Panc1 (cell line): ENCODE measurements at regions not wholly inside any gene's neighbourhood (a gene's known extent, or its start where the extent isn't known, plus 50 kb on each side); places are given as distances from the start of the nearest gene placed in this dataset.
A peak's percentile ranks its signal among the peaks of the same experiment; 100 is the strongest.
"Not testable (repeated sequence)": the region's sequence is repeated elsewhere in the genome, so short reads cannot be mapped to it uniquely, and the experiment has no call there.

Experiments used
- ATAC-seq: fragments of 200-7000 bp; cut with Tn5 transposase; 2 replicates; pipeline ENCODE4 v1.9.1; 2020; ENCODE audit warnings: mild to moderate bottlenecking, moderate library complexity
- BruUV-seq: library from RNA; stranded (reverse); fragments of 400-500 nt; replicated peaks from 2 replicates; lab custom pipeline; 2021; lab: Mats Ljungman, UMichigan
- CTCF ChIA-PET: fragments of 300-600 bp; sonication (Branson Sonifier 250); formaldehyde crosslinking; loops from one replicate; lab custom pipeline; 2022; ENCODE audit warnings: antibody characterized with exemption; lab: Charles Lee
- POLR2A ChIA-PET: fragments of 300-600 bp; sonication (Branson Sonifier 250); formaldehyde crosslinking; loops from one replicate; lab custom pipeline; 2022; ENCODE audit warnings: antibody characterized with exemption; lab: Charles Lee
- DNase-seq: peaks from one replicate; pipeline ENCODE4 v3.0.0-alpha.2; 2010; ENCODE audit warnings: low read depth, low spot score
- H3K27ac ChIP-seq: 2 replicates; pipeline ENCODE4 v1.5.1; 2011; ENCODE audit warnings: mild to moderate bottlenecking, low read length, inconsistent platforms
- H3K27me3 ChIP-seq: fragments of 200-500 bp; sonication (Bioruptor generic); 2 replicates; pipeline ENCODE4 v1.6.0; 2014; ENCODE audit warnings: low read length, inconsistent platforms; ENCODE audit not compliant: control insufficient read depth, insufficient read depth
- H3K36me3 ChIP-seq: fragments of 200-500 bp; sonication (Bioruptor generic); 2 replicates; pipeline ENCODE4 v1.5.1; 2014; ENCODE audit warnings: inconsistent platforms, mild to moderate bottlenecking, low read length, moderate library complexity; ENCODE audit not compliant: control insufficient read depth, insufficient read depth
- H3K4me1 ChIP-seq: 2 replicates; pipeline ENCODE4 v1.5.1; 2011; ENCODE audit warnings: inconsistent platforms, mild to moderate bottlenecking, low read length, moderate library complexity; ENCODE audit not compliant: control insufficient read depth, insufficient read depth
- H3K4me3 ChIP-seq, 2 experiments: 2 replicates each; pipeline ENCODE4 v1.5.1; 2011 to 2012; ENCODE audit warnings: low read depth in 2 of 2, low read length in 2 of 2, mild to moderate bottlenecking in 2 of 2, inconsistent platforms in 1 of 2, moderate library complexity in 1 of 2
- H3K9me3 ChIP-seq: fragments of 200-500 bp; sonication (Bioruptor generic); 2 replicates; pipeline ENCODE4 v1.5.1; 2014; ENCODE audit warnings: low read depth, mild to moderate bottlenecking, inconsistent platforms, low read length, moderate library complexity; ENCODE audit not compliant: control insufficient read depth, insufficient read depth
- CTCF ChIP-seq: fragments of 450-650 bp; IDR thresholded peaks from 2 replicates; pipeline ENCODE4 v1.5.1; 2017; ENCODE audit warnings: mild to moderate bottlenecking
- in situ Hi-C: cut with HindIII; loops from 2 replicates; pipeline ENCODE4 v1.10.0; 2016; ENCODE audit warnings: low sequenced_read_pairs, low pct_unique_long_range_greater_than_20kb
- intact Hi-C: fragments of 100-400 bp; cut with micrococcal nuclease; formaldehyde crosslinking; loops from one replicate; pipeline ENCODE4 v1.10.0; 2022; ENCODE audit not compliant: unreplicated experiment

- intact Hi-C loops, in situ Hi-C loops, H3K36me3 ChIP-seq, POLR2A ChIA-PET, BruUV-seq, H3K4me3 ChIP-seq, H3K9me3 ChIP-seq, H3K4me1 ChIP-seq, DNase-seq, ATAC-seq, H3K27ac ChIP-seq, CTCF ChIA-PET, H3K27me3 ChIP-seq: not testable (repeated sequence)
These were observed 2226.0 kb upstream of the DEFB115 start for GRCh38 chr20:29031262-29031982.

- POLR2A ChIA-PET, H3K27ac ChIP-seq, BruUV-seq, H3K36me3 ChIP-seq, H3K9me3 ChIP-seq, intact Hi-C loops, CTCF ChIA-PET, in situ Hi-C loops, DNase-seq, H3K4me1 ChIP-seq, H3K4me3 ChIP-seq, H3K27me3 ChIP-seq, ATAC-seq: not testable (repeated sequence)
- peak; percentile 69 for TF ChIP-seq CTCF
These were observed 2213.2 kb upstream of the DEFB115 start for GRCh38 chr20:29044239-29044638.

GRCh38 chr20:29050008-29050606, 2207.4 kb upstream of the DEFB115 start:
- DNase-seq = peak; percentile 36
- H3K27ac ChIP-seq, H3K4me1 ChIP-seq, H3K4me3 ChIP-seq, H3K27me3 ChIP-seq, POLR2A ChIA-PET, ATAC-seq, CTCF ChIA-PET, in situ Hi-C loops, H3K36me3 ChIP-seq, H3K9me3 ChIP-seq, intact Hi-C loops, BruUV-seq: not testable (repeated sequence)
- TF ChIP-seq CTCF = peak; percentile 90
